H1 (cell line): ENCODE measurements at regions not wholly inside any gene's neighbourhood (a gene's known extent, or its start where the extent isn't known, plus 50 kb on each side); places are given as distances from the start of the nearest gene placed in this dataset.

Experiments used
- CTCF ChIA-PET: fragments of 300-600 bp; sonication (Branson Sonifier 250); formaldehyde crosslinking; loops from one replicate; lab custom pipeline; 2021; ENCODE audit not compliant: partially characterized antibody; lab: Charles Lee
- POLR2A ChIA-PET: fragments of 300-600 bp; sonication (Branson Sonifier 250); formaldehyde crosslinking; loops from one replicate; lab custom pipeline; 2021; ENCODE audit warnings: inconsistent platforms; ENCODE audit not compliant: partially characterized antibody; lab: Charles Lee
- DNase-seq, 2 experiments: peaks; one replicate each; pipeline versions ENCODE4 v3.0.0 to v3.0.0-alpha.2; 2010 to 2022; ENCODE audit warnings: low spot score in 2 of 2, low read depth in 1 of 2, mixed read lengths in 1 of 2
- FAIRE-seq: peaks from 2 replicates; lab custom pipeline; 2011; peaks lifted over from hg19 to GRCh38; lab: Jason Lieb, UNC
- H2AFZ ChIP-seq: 2 replicates; pipeline ENCODE4 v1.8.1; 2012; ENCODE audit warnings: low read length, inconsistent platforms
- H2AK5ac ChIP-seq: 2 replicates; pipeline ENCODE4 v1.6.1; 2013; ENCODE audit warnings: low read depth, low read length
- H2BK120ac ChIP-seq: replicated peaks from 2 replicates; pipeline ENCODE3; 2013; ENCODE audit warnings: low read depth, low read length, inconsistent platforms
- H2BK12ac ChIP-seq: 2 replicates; pipeline ENCODE4 v1.6.1; 2013; ENCODE audit warnings: low read depth, low read length
- H2BK15ac ChIP-seq: 2 replicates; pipeline ENCODE4 v1.6.1; 2013; ENCODE audit warnings: low read length
- H2BK20ac ChIP-seq: 2 replicates; pipeline ENCODE4 v1.6.1; 2013; ENCODE audit warnings: low read length
- H2BK5ac ChIP-seq: 2 replicates; pipeline ENCODE4 v1.6.1; 2013; ENCODE audit warnings: low read depth, low read length
- H3K14ac ChIP-seq: 2 replicates; pipeline ENCODE4 v1.6.1; 2013; ENCODE audit warnings: inconsistent platforms; ENCODE audit not compliant: insufficient read length
- H3K18ac ChIP-seq: 2 replicates; pipeline ENCODE4 v1.6.1; 2013; ENCODE audit warnings: low read length; ENCODE audit errors: extremely low read depth
- H3K23ac ChIP-seq: 2 replicates; pipeline ENCODE4 v1.6.1; 2013; ENCODE audit warnings: inconsistent platforms; ENCODE audit not compliant: insufficient read length
- H3K23me2 ChIP-seq: 2 replicates; pipeline ENCODE4 v1.6.1; 2013; ENCODE audit warnings: low read depth, low read length
- H3K27ac ChIP-seq: 2 replicates; pipeline ENCODE4 v1.6.1; 2011; ENCODE audit warnings: low read depth, low read length, inconsistent platforms
- H3K27me3 ChIP-seq, 4 experiments: replicated peaks in 1 of 4; 1 replicate in 1 of 4; 2 replicates in 3 of 4; pipeline versions ENCODE4 v1.6.1 to v1.8.1; 2011 to 2013; ENCODE audit warnings: low read length in 3 of 4, mild to moderate bottlenecking in 3 of 4, inconsistent platforms in 2 of 4, mixed read lengths in 2 of 4, moderate library complexity in 1 of 4; ENCODE audit not compliant: control insufficient read depth in 3 of 4, insufficient read depth in 3 of 4; ENCODE audit errors: extremely low read depth in 1 of 4
- H3K36me3 ChIP-seq, 4 experiments: 2 replicates each; pipeline versions ENCODE4 v1.6.1 to v1.8.1; 2011 to 2013; ENCODE audit warnings: mild to moderate bottlenecking in 4 of 4, low read length in 3 of 4, moderate library complexity in 2 of 4, control low read depth in 1 of 4, inconsistent platforms in 1 of 4; ENCODE audit not compliant: insufficient read depth in 4 of 4, control insufficient read depth in 2 of 4
- H3K4ac ChIP-seq: replicated peaks from 2 replicates; pipeline ENCODE3; 2013; ENCODE audit warnings: low read length, low read depth, mixed read lengths, inconsistent platforms; ENCODE audit not compliant: insufficient read length
- H3K4me1 ChIP-seq, 4 experiments: replicated peaks in 1 of 4; 1 replicate in 1 of 4; 2 replicates in 3 of 4; pipeline versions ENCODE4 v1.6.1 to v1.8.1; 2011 to 2013; ENCODE audit warnings: low read length in 3 of 4, inconsistent platforms in 2 of 4, mixed read lengths in 1 of 4; ENCODE audit not compliant: insufficient read depth in 4 of 4, control insufficient read depth in 3 of 4
- H3K4me2 ChIP-seq, 2 experiments: 2 replicates each; pipeline versions ENCODE4 v1.6.1 to v1.8.1; 2011 to 2013; ENCODE audit warnings: low read depth in 2 of 2, low read length in 2 of 2, control low read depth in 1 of 2, inconsistent platforms in 1 of 2, mild to moderate bottlenecking in 1 of 2; ENCODE audit not compliant: insufficient read depth in 1 of 2
- H3K4me3 ChIP-seq, 4 experiments: fragments of 200-600, 300-600 bp in 1 of 4; sonication (generic), shearing (Covaris generic), sonication (Bioruptor Twin) in 1 of 4; 2 replicates each; pipeline versions ENCODE4 v1.5.1 to v1.8.1; 2011 to 2016; ENCODE audit warnings: low read length in 4 of 4, low read depth in 3 of 4, control low read depth in 2 of 4, inconsistent platforms in 2 of 4, mild to moderate bottlenecking in 2 of 4, mixed read lengths in 1 of 4, moderate library complexity in 1 of 4; ENCODE audit not compliant: insufficient read depth in 2 of 4; ENCODE audit errors: extremely low read depth in 1 of 4
- H3K56ac ChIP-seq: replicated peaks from 2 replicates; pipeline ENCODE3; 2013; ENCODE audit warnings: low read depth, mild to moderate bottlenecking, mixed read lengths, low read length, inconsistent platforms; ENCODE audit not compliant: insufficient read length
- H3K79me1 ChIP-seq: 2 replicates; pipeline ENCODE4 v1.6.1; 2013; ENCODE audit warnings: low read depth, low read length, control low read depth
- H3K79me2 ChIP-seq, 2 experiments: 2 replicates each; pipeline versions ENCODE4 v1.6.1 to v1.8.1; 2012 to 2013; ENCODE audit warnings: low read length in 2 of 2, mild to moderate bottlenecking in 2 of 2, inconsistent platforms in 1 of 2; ENCODE audit not compliant: insufficient read depth in 2 of 2, control insufficient read depth in 1 of 2
- H3K9ac ChIP-seq, 4 experiments: replicated peaks in 1 of 4; 1 replicate in 1 of 4; 2 replicates in 3 of 4; pipeline versions ENCODE4 v1.6.1 to v1.8.1; 2011 to 2013; ENCODE audit warnings: low read depth in 3 of 4, low read length in 3 of 4, control low read depth in 2 of 4, mild to moderate bottlenecking in 2 of 4, moderate library complexity in 2 of 4, inconsistent platforms in 1 of 4; ENCODE audit errors: extremely low read depth in 1 of 4
- H3K9me3 ChIP-seq, 2 experiments: 2 replicates each; pipeline versions ENCODE4 v1.6.1 to v1.8.1; 2012 to 2013; ENCODE audit warnings: mild to moderate bottlenecking in 2 of 2, moderate library complexity in 2 of 2, control low read depth in 1 of 2, inconsistent platforms in 1 of 2, low read depth in 1 of 2, low read length in 1 of 2, mixed read lengths in 1 of 2; ENCODE audit not compliant: insufficient read depth in 2 of 2
- H4K20me1 ChIP-seq, 2 experiments: replicated peaks in 1 of 2; 2 replicates each; pipeline versions ENCODE3 to v1.8.1; 2011 to 2013; ENCODE audit warnings: inconsistent platforms in 2 of 2, low read length in 2 of 2, mild to moderate bottlenecking in 1 of 2; ENCODE audit not compliant: insufficient read depth in 2 of 2, control insufficient read depth in 1 of 2
- H4K5ac ChIP-seq: 2 replicates; pipeline ENCODE4 v1.6.1; 2013; ENCODE audit warnings: low read length, low read depth, mixed read lengths, inconsistent platforms; ENCODE audit not compliant: insufficient read length
- H4K8ac ChIP-seq: 2 replicates; pipeline ENCODE4 v1.8.0; 2013; ENCODE audit warnings: mild to moderate bottlenecking, moderate library complexity, low read length, inconsistent platforms; ENCODE audit not compliant: insufficient read depth; ENCODE audit errors: extremely low read depth
- H4K91ac ChIP-seq: replicated peaks from 2 replicates; pipeline ENCODE3; 2013; ENCODE audit warnings: low read length, mixed read lengths, inconsistent platforms; ENCODE audit not compliant: insufficient read length
- EGR1 ChIP-seq: IDR thresholded peaks from 2 replicates; pipeline ENCODE4 v1.6.1; 2011; ENCODE audit warnings: low read depth, low read length, borderline replicate concordance
- WGBS, 2 experiments: shearing (Covaris generic) in 1 of 2; methylation state at CpG; one replicate each; pipeline versions ENCODE4 v1.1.6 to v1.1.7; 2013 to 2015; ENCODE audit warnings: low lambda C conversion rate in 2 of 2, mixed read lengths in 2 of 2, inconsistent platforms in 1 of 2, low coverage in 1 of 2, missing lambda C conversion rate in 1 of 2; ENCODE audit not compliant: insufficient replicate concordance in 2 of 2, insufficient coverage in 1 of 2, insufficient read length in 1 of 2; ENCODE audit errors: extremely low coverage in 1 of 2, missing lambda C conversion rate in 1 of 2; 5-methylcytosine and 5-hydroxymethylcytosine counted together

DNA sequence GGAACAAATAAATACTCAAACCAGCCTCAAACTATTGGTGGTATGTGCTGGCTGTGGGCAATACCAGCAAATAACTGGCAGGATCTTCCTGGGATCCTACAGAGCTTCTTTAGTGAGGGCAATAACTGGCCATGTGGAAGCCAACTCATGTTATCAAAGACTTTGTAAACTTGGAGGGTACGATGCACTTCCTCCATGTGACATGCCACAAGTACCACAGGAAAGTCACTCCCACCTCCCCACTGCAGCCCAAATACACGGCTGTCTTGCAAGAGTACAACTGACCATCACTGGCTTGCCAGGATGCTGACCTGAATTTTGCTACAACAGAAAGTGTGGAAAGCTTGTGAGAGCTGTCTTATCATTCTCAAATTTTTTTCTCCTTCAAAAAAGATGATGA, 93.3 kb upstream of the MAML3 start:
- H3K23me2 ChIP-seq: peaks cover under 1% of the 10 kb centered on the region; the same call in 1 of the 2 replicates

More for the DNA sequence above, 93.3 kb upstream of the MAML3 start:
- Histone ChIP-seq H3K56ac (no peak overlapping the region), H3K18ac (no peak overlapping the region), H3K79me1 (no peaks in the 10 kb centered on the region), H3K9ac (no peak overlapping the region), H2AK5ac (no peak overlapping the region), H3K79me2 (no peaks in the 10 kb centered on the region), H2BK120ac (no peak overlapping the region), H2BK15ac (0 out of 2 replicates have a peak overlapping the region, but pooled peaks have one; percentile 49), H3K14ac (no peak overlapping the region), H3K27ac (no peak overlapping the region), H3K4me3 (no peak overlapping the region), H2BK5ac (no peak overlapping the region), H4K8ac (no peak overlapping the region), H3K4me1 (peaks cover 3 to 8% (median 5%) of the 10 kb centered on the region in 4 experiments), H3K4me2 (no peak overlapping the region), H2BK12ac (no peak overlapping the region), H2AFZ (no peak overlapping the region), H3K27me3 (peaks cover 0 to 4% (median 3%) of the 10 kb centered on the region in 4 experiments; a peak in 4 of 7 replicates), H3K23ac (no peak overlapping the region), H3K36me3 (no peaks in the 10 kb centered on the region; a peak in 1 of 8 replicates), H4K91ac (no peak overlapping the region), H3K9me3 (no peaks in the 10 kb centered on the region), H4K20me1 (no peaks in the 10 kb centered on the region), H4K5ac (no peak overlapping the region), H2BK20ac (no peak overlapping the region), H3K4ac (no peak overlapping the region)
- FAIRE-seq (no peak), DNase-seq (no peak)
- POLR2A ChIA-PET: interaction anchor here (3.7 kb wide), 1 partner anchor 9 kb away, joined by 18 read pairs; no protein-coding TSS in a partner anchor
- TF ChIP-seq EGR1: no peak
- 73% methylated on average over 2 of the region's 2 CpGs; no CpG with 5 or more reads in 1 of the 2 experiments for WGBS, 2 experiments
- CTCF ChIA-PET: interaction anchor here (0.6 to 2.5 kb wide), 4 partner anchors 14 to 355 kb away, joined by 3 to 6 read pairs (median 3); no protein-coding TSS in a partner anchor
